GM12878 (cell line): ENCODE measurements at regions not wholly inside any gene's neighbourhood (a gene's known extent, or its start where the extent isn't known, plus 50 kb on each side); places are given as distances from the start of the nearest gene placed in this dataset.

Experiments
- ATAC-seq: fragments of 200-7000 bp; cut with Tn5 transposase; 3 replicates; pipeline ENCODE4 v1.9.1; 2020; ENCODE audit warnings: mild to moderate bottlenecking, moderate library complexity
- BruUV-seq: library from RNA; stranded (reverse); fragments of 400-500 nt; replicated peaks from 2 replicates; lab custom pipeline; 2021; lab: Mats Ljungman, UMichigan
- CTCF ChIA-PET: fragments of 300-600 bp; sonication (Branson Sonifier 250); formaldehyde crosslinking; extraction: SDS; loops from one replicate; lab custom pipeline; 2021; ENCODE audit warnings: inconsistent platforms; lab: Yijun Ruan, JAX
- POLR2A ChIA-PET: fragments of 350-600 bp; formaldehyde crosslinking; extraction: SDS; loops from one replicate; lab custom pipeline; 2021; ENCODE audit warnings: inconsistent platforms; lab: Charles Lee
- RAD21 ChIA-PET: fragments of 300-600 bp; sonication (Branson Sonifier 250); formaldehyde crosslinking; loops from one replicate; lab custom pipeline; 2023; ENCODE audit warnings: antibody characterized with exemption; ENCODE audit not compliant: unreplicated experiment; lab: Charles Lee
- SMC1A ChIA-PET: fragments of 300-600 bp; sonication (Branson Sonifier 250); formaldehyde crosslinking; loops from one replicate; lab custom pipeline; 2023; ENCODE audit not compliant: unreplicated experiment, uncharacterized antibody; lab: Charles Lee
- DNase-seq: peaks from one replicate; pipeline ENCODE4 v3.0.0-alpha.2; 2011; ENCODE audit warnings: low read depth, low spot score
- FAIRE-seq: peaks from 3 replicates; lab custom pipeline; 2011; peaks lifted over from hg19 to GRCh38; lab: Jason Lieb, UNC
- H2AFZ ChIP-seq: 2 replicates; pipeline ENCODE4 v1.6.0; 2011; ENCODE audit warnings: low read depth, low read length, control low read depth; ENCODE audit not compliant: control insufficient read depth
- H3K27ac ChIP-seq: 2 replicates; pipeline ENCODE4 v1.5.1; 2011; ENCODE audit warnings: control low read depth; ENCODE audit not compliant: control insufficient read depth, insufficient read depth
- H3K27me3 ChIP-seq, 2 experiments: replicated peaks in 1 of 2; 2 replicates each; pipeline versions ENCODE4 v1.6.0 to v1.6.1; 2011; ENCODE audit warnings: low read length in 1 of 2; ENCODE audit not compliant: control insufficient read depth in 2 of 2, insufficient read depth in 2 of 2
- H3K36me3 ChIP-seq, 2 experiments: 2 replicates each; pipeline ENCODE4 v1.5.1; 2011; ENCODE audit warnings: low read length in 1 of 2; ENCODE audit not compliant: control insufficient read depth in 2 of 2, insufficient read depth in 2 of 2
- H3K4me1 ChIP-seq: 2 replicates; pipeline ENCODE4 v1.6.1; 2011; ENCODE audit warnings: mild to moderate bottlenecking, low read length, moderate library complexity, mixed read lengths; ENCODE audit not compliant: control insufficient read depth, insufficient read depth
- H3K4me2 ChIP-seq: 2 replicates; pipeline ENCODE4 v1.6.0; 2011; ENCODE audit warnings: control low read depth; ENCODE audit not compliant: control insufficient read depth, insufficient read depth
- H3K4me3 ChIP-seq: fragments of 200-600 bp; sonication (generic); 2 replicates; pipeline ENCODE4 v1.5.1; 2016
- H3K79me2 ChIP-seq: 2 replicates; pipeline ENCODE4 v1.6.0; 2011; ENCODE audit warnings: low read length; ENCODE audit not compliant: control insufficient read depth, insufficient read depth
- H3K9ac ChIP-seq: 2 replicates; pipeline ENCODE4 v1.8.0; 2011; ENCODE audit warnings: low read length, control low read depth, mixed read lengths; ENCODE audit not compliant: control insufficient read depth, insufficient read depth
- H3K9me3 ChIP-seq: replicated peaks from 3 replicates; pipeline ENCODE4 v1.5.1; 2011; ENCODE audit warnings: mild to moderate bottlenecking, low read length; ENCODE audit not compliant: control insufficient read depth, insufficient read depth
- H4K20me1 ChIP-seq: 2 replicates; pipeline ENCODE4 v1.6.0; 2011; ENCODE audit not compliant: control insufficient read depth, insufficient read depth
- BACH1 ChIP-seq: fragments of 450-650 bp; IDR thresholded peaks from 2 replicates; pipeline ENCODE4 v1.6.1; 2017; ENCODE audit warnings: mild to moderate bottlenecking, borderline replicate concordance
- BHLHE40 ChIP-seq, 2 experiments: fragments of 450-650 bp in 1 of 2; IDR thresholded peaks; 2 replicates each; pipeline ENCODE4 v1.6.1; 2011 to 2017; ENCODE audit warnings: low read depth in 2 of 2, borderline replicate concordance in 1 of 2, improper control_type of control experiment in 1 of 2, low read length in 1 of 2, mild to moderate bottlenecking in 1 of 2
- BRCA1 ChIP-seq: IDR thresholded peaks from 2 replicates; pipeline ENCODE4 v1.6.1; 2011; ENCODE audit warnings: low read depth, low read length, improper control_type of control experiment
- CEBPB ChIP-seq, 2 experiments: fragments of 150-350 bp in 1 of 2; IDR thresholded peaks; 2 replicates each; pipeline ENCODE4 v1.6.1; 2012 to 2014; ENCODE audit warnings: low read depth in 2 of 2, low read length in 2 of 2, borderline replicate concordance in 1 of 2, inconsistent platforms in 1 of 2
- CHD2 ChIP-seq: IDR thresholded peaks from 2 replicates; pipeline ENCODE4 v1.6.1; 2011; ENCODE audit warnings: low read depth, low read length, improper control_type of control experiment, borderline replicate concordance
- NFIC ChIP-seq: IDR thresholded peaks from 2 replicates; pipeline ENCODE4 v1.6.1; 2012; ENCODE audit warnings: low read depth, mild to moderate bottlenecking, inconsistent platforms, low read length, moderate library complexity
- NR2C1 ChIP-seq: fragments of 450-650 bp; IDR thresholded peaks from 2 replicates; pipeline ENCODE4 v1.6.1; 2017; ENCODE audit warnings: antibody characterized with exemption, mild to moderate bottlenecking, moderate library complexity
- PAX5 ChIP-seq: IDR thresholded peaks from 2 replicates; pipeline ENCODE4 v1.6.1; 2011; ENCODE audit warnings: low read depth, low read length, borderline replicate concordance
- SMAD5 ChIP-seq: IDR thresholded peaks from 2 replicates; pipeline ENCODE4 v1.6.1; 2016; ENCODE audit warnings: antibody characterized with exemption, low read depth
- SRF ChIP-seq, 2 experiments: IDR thresholded peaks; 2 replicates each; pipeline ENCODE4 v1.6.1; 2011; ENCODE audit warnings: low read depth in 2 of 2, low read length in 2 of 2, mild to moderate bottlenecking in 1 of 2, moderate library complexity in 1 of 2
- TCF12 ChIP-seq: IDR thresholded peaks from 2 replicates; pipeline ENCODE4 v1.6.1; 2011; ENCODE audit warnings: low read depth, mild to moderate bottlenecking, low read length
- ZNF274 ChIP-seq: IDR thresholded peaks from one replicate; pipeline ENCODE4 v1.8.0; 2011; ENCODE audit not compliant: insufficient read length, insufficient read depth
- WGBS: methylation state at CpG from one replicate; pipeline ENCODE4 v1.1.6; 2016; ENCODE audit warnings: low lambda C conversion rate; ENCODE audit not compliant: insufficient replicate concordance, insufficient coverage; ENCODE audit errors: missing lambda C conversion rate; 5-methylcytosine and 5-hydroxymethylcytosine counted together
- in situ Hi-C: fragments of 300-500 bp; cut with MboI; formaldehyde crosslinking; loops from 9 replicates; pipeline ENCODE4 v1.14.3; 2018; ENCODE audit warnings: mixed read lengths
- intact Hi-C: fragments of 100-400 bp; cut with micrococcal nuclease; formaldehyde crosslinking; loops from one replicate; pipeline ENCODE4 v1.14.2; 2022; ENCODE audit not compliant: unreplicated experiment
- TF ChIP-seq, protein P1 (sequence below): fragments of 450-650 bp; IDR thresholded peaks from 2 replicates; pipeline ENCODE4 v1.6.1; 2017; ENCODE audit warnings: mild to moderate bottlenecking
- TF ChIP-seq, protein P2 (sequence below): fragments of 450-650 bp; IDR thresholded peaks from 2 replicates; pipeline ENCODE4 v1.6.1; 2017; ENCODE audit warnings: mild to moderate bottlenecking, moderate library complexity

DNA sequence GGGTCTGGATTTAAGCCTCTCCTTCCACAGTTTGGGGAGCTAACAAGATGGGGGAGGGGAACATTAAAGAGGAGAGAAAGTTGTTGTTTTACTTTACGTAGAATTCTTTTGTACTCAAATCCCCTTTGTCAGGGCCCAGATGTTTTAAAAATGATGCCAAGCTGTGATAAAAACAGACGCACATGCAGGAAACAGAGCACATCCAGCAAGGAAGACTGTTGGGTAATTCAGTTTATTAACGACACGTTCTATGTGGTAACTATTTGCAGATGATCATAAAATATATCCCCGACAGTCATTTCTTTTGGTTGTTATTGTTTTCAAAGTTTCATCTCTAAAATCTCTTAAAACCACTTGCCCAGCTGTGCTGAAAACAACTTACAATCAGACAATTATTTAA lies 307.0 kb upstream of the PRDM1 start (continued):
- TF ChIP-seq NR2C1 (no peak), CEBPB (IDR thresholded peaks at IDR 0.05; ENCODE audit: borderline replicate concordance in 1 of 2, low read depth in 2 of 2, low read length in 2 of 2) (no peak), BRCA1 (no peak), NFIC (no peak), TCF12 (no peak)
- TF ChIP-seq, protein P1, sequence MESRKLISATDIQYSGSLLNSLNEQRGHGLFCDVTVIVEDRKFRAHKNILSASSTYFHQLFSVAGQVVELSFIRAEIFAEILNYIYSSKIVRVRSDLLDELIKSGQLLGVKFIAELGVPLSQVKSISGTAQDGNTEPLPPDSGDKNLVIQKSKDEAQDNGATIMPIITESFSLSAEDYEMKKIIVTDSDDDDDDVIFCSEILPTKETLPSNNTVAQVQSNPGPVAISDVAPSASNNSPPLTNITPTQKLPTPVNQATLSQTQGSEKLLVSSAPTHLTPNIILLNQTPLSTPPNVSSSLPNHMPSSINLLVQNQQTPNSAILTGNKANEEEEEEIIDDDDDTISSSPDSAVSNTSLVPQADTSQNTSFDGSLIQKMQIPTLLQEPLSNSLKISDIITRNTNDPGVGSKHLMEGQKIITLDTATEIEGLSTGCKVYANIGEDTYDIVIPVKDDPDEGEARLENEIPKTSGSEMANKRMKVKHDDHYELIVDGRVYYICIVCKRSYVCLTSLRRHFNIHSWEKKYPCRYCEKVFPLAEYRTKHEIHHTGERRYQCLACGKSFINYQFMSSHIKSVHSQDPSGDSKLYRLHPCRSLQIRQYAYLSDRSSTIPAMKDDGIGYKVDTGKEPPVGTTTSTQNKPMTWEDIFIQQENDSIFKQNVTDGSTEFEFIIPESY = no peak
- TF ChIP-seq, protein P2, sequence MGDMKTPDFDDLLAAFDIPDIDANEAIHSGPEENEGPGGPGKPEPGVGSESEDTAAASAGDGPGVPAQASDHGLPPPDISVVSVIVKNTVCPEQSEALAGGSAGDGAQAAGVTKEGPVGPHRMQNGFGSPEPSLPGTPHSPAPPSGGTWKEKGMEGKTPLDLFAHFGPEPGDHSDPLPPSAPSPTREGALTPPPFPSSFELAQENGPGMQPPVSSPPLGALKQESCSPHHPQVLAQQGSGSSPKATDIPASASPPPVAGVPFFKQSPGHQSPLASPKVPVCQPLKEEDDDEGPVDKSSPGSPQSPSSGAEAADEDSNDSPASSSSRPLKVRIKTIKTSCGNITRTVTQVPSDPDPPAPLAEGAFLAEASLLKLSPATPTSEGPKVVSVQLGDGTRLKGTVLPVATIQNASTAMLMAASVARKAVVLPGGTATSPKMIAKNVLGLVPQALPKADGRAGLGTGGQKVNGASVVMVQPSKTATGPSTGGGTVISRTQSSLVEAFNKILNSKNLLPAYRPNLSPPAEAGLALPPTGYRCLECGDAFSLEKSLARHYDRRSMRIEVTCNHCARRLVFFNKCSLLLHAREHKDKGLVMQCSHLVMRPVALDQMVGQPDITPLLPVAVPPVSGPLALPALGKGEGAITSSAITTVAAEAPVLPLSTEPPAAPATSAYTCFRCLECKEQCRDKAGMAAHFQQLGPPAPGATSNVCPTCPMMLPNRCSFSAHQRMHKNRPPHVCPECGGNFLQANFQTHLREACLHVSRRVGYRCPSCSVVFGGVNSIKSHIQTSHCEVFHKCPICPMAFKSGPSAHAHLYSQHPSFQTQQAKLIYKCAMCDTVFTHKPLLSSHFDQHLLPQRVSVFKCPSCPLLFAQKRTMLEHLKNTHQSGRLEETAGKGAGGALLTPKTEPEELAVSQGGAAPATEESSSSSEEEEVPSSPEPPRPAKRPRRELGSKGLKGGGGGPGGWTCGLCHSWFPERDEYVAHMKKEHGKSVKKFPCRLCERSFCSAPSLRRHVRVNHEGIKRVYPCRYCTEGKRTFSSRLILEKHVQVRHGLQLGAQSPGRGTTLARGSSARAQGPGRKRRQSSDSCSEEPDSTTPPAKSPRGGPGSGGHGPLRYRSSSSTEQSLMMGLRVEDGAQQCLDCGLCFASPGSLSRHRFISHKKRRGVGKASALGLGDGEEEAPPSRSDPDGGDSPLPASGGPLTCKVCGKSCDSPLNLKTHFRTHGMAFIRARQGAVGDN = no peak

DNA sequence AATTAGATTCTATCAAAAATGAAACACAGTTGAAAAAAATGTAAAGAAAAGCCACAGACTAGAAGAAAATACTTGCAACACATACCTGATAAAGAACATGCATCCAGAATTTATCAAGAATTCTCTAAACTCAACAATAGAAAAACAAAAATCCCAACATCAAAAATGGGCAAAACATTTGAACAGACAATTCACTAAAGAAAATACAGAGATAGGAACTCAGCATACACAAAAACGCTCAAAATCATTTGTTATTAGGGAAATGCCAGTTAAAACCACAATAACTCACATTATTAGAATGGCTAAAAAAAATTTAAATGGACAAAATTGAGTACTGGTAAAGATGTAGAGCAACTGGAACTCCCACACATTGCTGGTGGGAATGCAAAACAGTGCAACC lies 311.0 kb upstream of the PRDM1 start:
- no peaks in the 10 kb centered on the region for H3K27me3 ChIP-seq
- FAIRE-seq = no peak
- ChIA-PET POLR2A (interaction anchor here (0.6 kb wide), 2 partner anchors 23 to 403 kb away, joined by 3 read pairs; no protein-coding TSS in a partner anchor), RAD21 (no interaction called here), SMC1A (interaction anchor here (0.8 kb wide), 1 partner anchor 8 kb away, joined by 3 read pairs; no protein-coding TSS in a partner anchor), CTCF (interaction anchor here (0.7 to 1.5 kb wide), 3 partner anchors 10 to 318 kb away, joined by 3 to 5 read pairs (median 3); no protein-coding TSS in a partner anchor)
- no peak overlapping the region for H3K4me3 ChIP-seq
- 57% methylated on average over 1 of the region's 1 CpG for WGBS
- no peaks in the 10 kb centered on the region for H3K36me3 ChIP-seq
- H3K9me3 ChIP-seq = peaks cover 1% of the 10 kb centered on the region; the same call in 2 of the 3 replicates
- BruUV-seq = no TSS peak
- H3K4me1 ChIP-seq = no peaks in the 10 kb centered on the region
- no peak for DNase-seq
- H2AFZ ChIP-seq = no peak overlapping the region
- no peak overlapping the region for H3K27ac ChIP-seq
- intact Hi-C loops (no loop called here), in situ Hi-C loops (no loop called here)
- no peaks in the 10 kb centered on the region for H3K79me2 ChIP-seq
- H3K4me2 ChIP-seq = no peak overlapping the region
- H4K20me1 ChIP-seq = no peaks in the 10 kb centered on the region
- ATAC-seq = no peak
- H3K9ac ChIP-seq = no peak overlapping the region
- TF ChIP-seq ZNF274 (no peak), BHLHE40 (IDR thresholded peaks at IDR 0.05; ENCODE audit: borderline replicate concordance in 1 of 2, low read depth in 2 of 2, low read length in 1 of 2) (no peak), SMAD5 (no peak), BACH1 (no peak), SRF (IDR thresholded peaks at IDR 0.05; ENCODE audit: low read depth in 2 of 2, low read length in 2 of 2) (no peak), CHD2 (no peak), PAX5 (no peak)
- TF ChIP-seq, protein P2 = no peak
